H9 (cell line): ENCODE measurements at regions not wholly inside any gene's neighbourhood (a gene's known extent, or its start where the extent isn't known, plus 50 kb on each side); places are given as distances from the start of the nearest gene placed in this dataset.

Experiments used
- DNase-seq: peaks from one replicate; pipeline ENCODE4 v3.0.0-alpha.2; 2017
- H2AFZ ChIP-seq: one replicate; pipeline ENCODE4 v1.6.1; 2013; ENCODE audit warnings: mild to moderate bottlenecking, low read length, control low read depth, moderate library complexity
- H2AK5ac ChIP-seq: 2 replicates; pipeline ENCODE4 v1.6.1; 2013; ENCODE audit warnings: low read length, control low read depth, mixed read lengths; ENCODE audit not compliant: insufficient read length
- H2BK120ac ChIP-seq: one replicate; pipeline ENCODE4 v1.6.1; 2013; ENCODE audit warnings: low read depth, mild to moderate bottlenecking, low read length, control low read depth, inconsistent platforms; ENCODE audit not compliant: poor library complexity, severe bottlenecking
- H2BK12ac ChIP-seq: 2 replicates; pipeline ENCODE4 v1.6.1; 2013; ENCODE audit warnings: low read length, control low read depth, mixed read lengths, low read depth; ENCODE audit not compliant: insufficient read length
- H2BK15ac ChIP-seq: 2 replicates; pipeline ENCODE4 v1.6.1; 2013; ENCODE audit warnings: low read depth, low read length, control low read depth
- H2BK20ac ChIP-seq: one replicate; pipeline ENCODE4 v1.6.1; 2013; ENCODE audit warnings: low read depth, mild to moderate bottlenecking, low read length, control low read depth, inconsistent platforms; ENCODE audit not compliant: poor library complexity, severe bottlenecking
- H2BK5ac ChIP-seq: 2 replicates; pipeline ENCODE4 v1.6.1; 2013; ENCODE audit warnings: low read length, control low read depth, mixed read lengths; ENCODE audit not compliant: insufficient read length
- H3K14ac ChIP-seq: 2 replicates; pipeline ENCODE4 v1.6.1; 2013; ENCODE audit warnings: low read length, control low read depth; ENCODE audit not compliant: insufficient read depth
- H3K18ac ChIP-seq: 2 replicates; pipeline ENCODE4 v1.6.1; 2013; ENCODE audit warnings: low read depth, mild to moderate bottlenecking, mixed read lengths, low read length, control low read depth; ENCODE audit not compliant: insufficient read length
- H3K23ac ChIP-seq: 2 replicates; pipeline ENCODE4 v1.6.1; 2013; ENCODE audit warnings: low read length, control low read depth, mixed read lengths, low read depth; ENCODE audit not compliant: insufficient read length
- H3K23me2 ChIP-seq: 2 replicates; pipeline ENCODE4 v1.6.1; 2013; ENCODE audit warnings: low read depth, mild to moderate bottlenecking, mixed read lengths, low read length, control low read depth; ENCODE audit not compliant: insufficient read length, poor library complexity, severe bottlenecking
- H3K27ac ChIP-seq: 2 replicates; pipeline ENCODE4 v1.5.1; 2013; ENCODE audit warnings: low read length, control low read depth, mixed read lengths, low read depth; ENCODE audit not compliant: insufficient read length
- H3K27me3 ChIP-seq: 2 replicates; pipeline ENCODE4 v1.6.1; 2013; ENCODE audit warnings: low read length, control low read depth, inconsistent platforms; ENCODE audit not compliant: insufficient read depth
- H3K4ac ChIP-seq: 2 replicates; pipeline ENCODE4 v1.6.1; 2013; ENCODE audit warnings: low read depth, mild to moderate bottlenecking, control low read depth, inconsistent platforms, low read length, moderate library complexity
- H3K4me1 ChIP-seq: 2 replicates; pipeline ENCODE4 v1.6.1; 2013; ENCODE audit warnings: low read length, control low read depth, inconsistent platforms; ENCODE audit not compliant: insufficient read depth
- H3K4me2 ChIP-seq: 2 replicates; pipeline ENCODE4 v1.6.1; 2013; ENCODE audit warnings: low read length, control low read depth, mixed read lengths; ENCODE audit not compliant: insufficient read length, insufficient read depth
- H3K56ac ChIP-seq: 2 replicates; pipeline ENCODE4 v1.6.1; 2013; ENCODE audit warnings: low read depth, mild to moderate bottlenecking, mixed read lengths, low read length, control low read depth; ENCODE audit not compliant: insufficient read length
- H3K79me1 ChIP-seq: 2 replicates; pipeline ENCODE4 v1.6.1; 2013; ENCODE audit warnings: low read depth, mild to moderate bottlenecking, moderate library complexity, low read length, control low read depth, inconsistent platforms; ENCODE audit not compliant: insufficient read depth, poor library complexity, severe bottlenecking
- H3K79me2 ChIP-seq: 2 replicates; pipeline ENCODE4 v1.6.1; 2013; ENCODE audit warnings: low read length, control low read depth, inconsistent platforms; ENCODE audit not compliant: insufficient read depth
- H3K9ac ChIP-seq: 2 replicates; pipeline ENCODE4 v1.6.1; 2013; ENCODE audit warnings: low read length, control low read depth, mixed read lengths; ENCODE audit not compliant: insufficient read length; ENCODE audit errors: extremely low read depth
- H3K9me3 ChIP-seq: one replicate; pipeline ENCODE4 v1.6.1; 2013; ENCODE audit warnings: low read depth, low read length, inconsistent platforms; ENCODE audit not compliant: control insufficient read depth
- H3T11ph ChIP-seq: one replicate; pipeline ENCODE4 v1.6.1; 2013; ENCODE audit warnings: mild to moderate bottlenecking, low read length, control low read depth, inconsistent platforms
- H4K20me1 ChIP-seq: one replicate; pipeline ENCODE4 v1.6.1; 2013; ENCODE audit not compliant: control insufficient read depth, insufficient read length, insufficient read depth
- H4K5ac ChIP-seq: 2 replicates; pipeline ENCODE4 v1.6.1; 2013; ENCODE audit warnings: low read depth, mild to moderate bottlenecking, mixed read lengths, low read length, control low read depth; ENCODE audit not compliant: insufficient read length
- H4K8ac ChIP-seq: replicated peaks from 2 replicates; pipeline ENCODE4 v1.6.1; 2013; ENCODE audit warnings: low read length, control low read depth, mixed read lengths, low read depth; ENCODE audit not compliant: insufficient read length
- H4K91ac ChIP-seq: 2 replicates; pipeline ENCODE4 v1.6.1; 2013; ENCODE audit warnings: low read depth, mild to moderate bottlenecking, moderate library complexity, mixed read lengths, low read length, control low read depth; ENCODE audit not compliant: insufficient read length
- H3K27ac Mint-ChIP-seq, 3 experiments: 2 replicates in 2 of 3; 3 replicates in 1 of 3; pipeline ENCODE4 v1.8.0; 2020 to 2021; ENCODE audit warnings: mixed read lengths in 3 of 3, mild to moderate bottlenecking in 1 of 3, moderate library complexity in 1 of 3
- H3K27me3 Mint-ChIP-seq: 2 replicates; pipeline ENCODE4 v1.8.0; 2021; ENCODE audit warnings: low read depth, mild to moderate bottlenecking, moderate library complexity, mixed read lengths
- H3K36me3 Mint-ChIP-seq, 3 experiments: 2 replicates in 2 of 3; 3 replicates in 1 of 3; pipeline ENCODE4 v1.8.0; 2020 to 2021; ENCODE audit warnings: low read depth in 3 of 3, mixed read lengths in 3 of 3; ENCODE audit not compliant: insufficient read depth in 1 of 3
- H3K4me1 Mint-ChIP-seq, 2 experiments: 2 replicates each; pipeline ENCODE4 v1.8.0; 2020; ENCODE audit warnings: mixed read lengths in 2 of 2
- H3K4me3 Mint-ChIP-seq, 2 experiments: 2 replicates in 1 of 2; 3 replicates in 1 of 2; pipeline ENCODE4 v1.8.0; 2020 to 2021; ENCODE audit warnings: mild to moderate bottlenecking in 2 of 2, mixed read lengths in 2 of 2, moderate library complexity in 1 of 2
- H3K9me3 Mint-ChIP-seq, 2 experiments: 2 replicates in 1 of 2; 3 replicates in 1 of 2; pipeline ENCODE4 v1.8.0; 2020; ENCODE audit warnings: mild to moderate bottlenecking in 2 of 2, mixed read lengths in 2 of 2, moderate library complexity in 1 of 2
- CTCF ChIP-seq: fragments of 200-600 bp; sonication (generic); conservative IDR thresholded peaks from 3 replicates; pipeline ENCODE4 v1.8.0; 2021; ENCODE audit warnings: antibody characterized with exemption, mild to moderate bottlenecking
- WGBS: extraction: QIAGEN DNeasy Blood & Tissue Kit; methylation state at CpG from one replicate; pipeline ENCODE4 v1.1.7; 2013; ENCODE audit warnings: missing lambda C conversion rate, low lambda C conversion rate, mixed read lengths; ENCODE audit not compliant: insufficient read length; ENCODE audit errors: extremely low coverage; 5-methylcytosine and 5-hydroxymethylcytosine counted together

- Histone ChIP-seq H2BK5ac (no peak overlapping the region), H3K27me3 (no peaks in the 10 kb centered on the region), H3K79me1 (no peaks in the 10 kb centered on the region), H2BK120ac (no peak overlapping the region), H2BK20ac (no peak overlapping the region), H2BK12ac (no peak overlapping the region), H3K27ac (no peak overlapping the region), H3T11ph (no peak overlapping the region), H2BK15ac (no peak overlapping the region), H4K8ac (no peak overlapping the region), H3K4me1 (no peaks in the 10 kb centered on the region), H3K23ac (no peak overlapping the region), H4K5ac (no peak overlapping the region), H2AFZ (no peak overlapping the region), H3K4ac (no peak overlapping the region), H3K9ac (no peak overlapping the region), H3K14ac (no peak overlapping the region), H3K4me2 (no peak overlapping the region), H3K23me2 (no peaks in the 10 kb centered on the region), H4K20me1 (no peaks in the 10 kb centered on the region), H3K18ac (no peak overlapping the region), H3K56ac (no peak overlapping the region), H4K91ac (no peak overlapping the region), H3K79me2 (no peaks in the 10 kb centered on the region), H2AK5ac (no peak overlapping the region), H3K9me3 (no peaks in the 10 kb centered on the region)
- no CpG with 5 or more reads among the region's 3 CpGs for WGBS
- Mint-ChIP-seq H3K27me3 (no peaks in the 10 kb centered on the region), H3K27ac (no peak overlapping the region), H3K9me3 (no peaks in the 10 kb centered on the region), H3K4me1 (peaks cover 0 to 2% of the 10 kb centered on the region in 2 experiments; a peak in 1 of 4 replicates), H3K4me3 (no peak overlapping the region), H3K36me3 (no peaks in the 10 kb centered on the region)
- no peak for DNase-seq
- no peak for TF ChIP-seq CTCF
These were observed 142.8 kb upstream of the FLRT2 start for GRCh38 chr14:85387181-85387580.
